Glomerular visceral epithelial cell (primary cell): ENCODE measurements at regions not wholly inside any gene's neighbourhood (a gene's known extent, or its start where the extent isn't known, plus 50 kb on each side); places are given as distances from the start of the nearest gene placed in this dataset.
"Not testable (repeated sequence)": the region's sequence is repeated elsewhere in the genome, so short reads cannot be mapped to it uniquely, and the experiment has no call there.

Source experiments
- DNase-seq: peaks from one replicate; pipeline ENCODE4 v3.0.0-alpha.2; 2016; ENCODE audit errors: extremely low spot score

DNA sequence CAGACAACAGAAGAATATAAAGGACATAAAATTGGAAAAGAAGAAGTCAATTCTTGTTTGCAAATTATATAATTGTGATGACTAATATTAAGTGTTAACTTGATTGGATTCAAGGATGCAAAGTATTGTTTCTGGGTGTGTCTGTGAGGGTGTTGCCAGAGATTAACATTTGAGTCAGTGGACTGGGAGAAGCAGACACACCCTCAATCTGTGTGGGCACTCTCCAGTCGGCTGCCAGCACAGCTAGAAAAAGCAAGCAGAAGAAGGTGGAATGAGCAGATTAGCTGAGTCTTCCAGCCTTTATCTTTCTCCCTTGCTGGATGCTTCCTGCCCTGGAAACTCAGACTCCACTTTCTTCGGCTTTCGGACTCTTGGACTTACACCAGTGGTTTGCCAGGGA, 51.7 kb downstream of the UBE2NL start:
- DNase-seq: no peak

DNA sequence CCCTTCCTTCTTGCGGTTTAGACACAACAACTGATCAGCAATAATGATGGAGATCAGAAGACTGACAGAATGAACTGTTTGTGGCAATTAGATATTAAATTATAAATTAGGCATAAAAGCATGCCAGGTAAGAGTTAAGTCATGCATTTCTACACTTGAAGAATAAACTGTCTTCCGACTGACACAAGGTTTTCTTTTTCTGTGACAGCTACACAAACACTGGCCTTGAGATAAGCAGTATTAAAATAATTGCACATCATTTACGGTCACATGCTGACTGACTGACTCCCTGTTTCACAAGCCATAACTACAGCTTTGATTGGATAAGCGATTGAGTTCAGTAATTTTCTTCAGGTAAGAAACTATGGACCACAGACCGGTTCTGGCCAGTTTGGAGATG, 56.2 kb downstream of the UBE2NL start:
- DNase-seq: no peak

DNA sequence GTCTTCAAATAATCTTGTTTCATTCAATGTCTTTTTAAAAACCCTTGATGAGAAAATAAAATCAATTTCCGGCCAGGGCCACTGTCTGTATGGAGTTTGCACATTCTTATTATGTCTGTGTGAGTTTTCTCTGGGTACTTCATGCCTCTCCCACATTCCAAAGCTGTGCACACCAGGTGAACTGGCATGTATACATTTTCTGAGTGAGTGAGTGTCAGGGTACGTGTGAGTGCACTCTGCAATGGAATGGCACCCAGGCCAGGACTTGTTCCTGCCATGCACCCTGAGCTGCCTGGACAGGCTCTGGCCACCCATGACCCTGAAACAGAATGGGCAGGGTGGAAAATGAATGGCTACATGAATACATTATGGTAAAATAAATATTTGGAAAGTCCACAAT, 61.3 kb downstream of the UBE2NL start:
- no peak for DNase-seq

DNA sequence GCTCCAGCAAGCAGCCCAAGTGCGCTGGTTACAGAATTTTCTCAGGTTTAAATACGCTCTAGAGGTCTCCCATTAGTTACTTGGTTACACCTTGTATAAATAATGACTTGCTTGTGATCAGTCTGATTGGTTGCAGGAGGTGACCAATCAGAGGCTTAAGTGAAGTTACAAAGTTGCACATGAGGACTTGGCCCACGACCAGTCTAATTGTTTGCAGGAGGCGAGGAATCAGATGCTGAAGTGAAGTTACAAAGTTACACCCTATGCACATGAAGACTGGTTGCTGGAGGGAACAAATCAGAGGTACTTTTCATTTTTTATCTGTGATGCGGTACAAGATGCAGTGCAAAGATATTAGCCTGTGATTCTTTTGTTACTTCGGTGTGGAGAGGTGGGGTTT, 80.7 kb downstream of the UBE2NL start:
- DNase-seq: no peak

DNA sequence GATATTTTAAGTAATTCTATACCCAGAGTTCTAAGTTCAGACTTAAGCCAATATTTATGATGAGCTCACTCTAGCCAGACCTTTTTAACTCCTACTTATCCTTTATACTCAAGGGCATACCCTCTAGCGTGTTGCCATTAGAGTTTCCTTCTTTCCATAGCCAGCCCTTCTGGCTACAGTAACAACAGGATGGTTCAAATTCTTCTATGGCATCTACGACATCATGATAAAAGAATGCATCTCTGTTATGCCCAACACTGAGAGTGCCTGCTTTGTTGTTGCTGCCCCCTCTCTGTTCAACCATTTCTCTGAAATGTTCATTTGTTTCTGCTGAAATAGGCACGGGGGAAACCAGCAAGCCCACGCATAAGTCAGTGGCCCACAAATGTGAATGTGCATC, 104.5 kb downstream of the UBE2NL start:
- peak; percentile 23 for DNase-seq

DNA sequence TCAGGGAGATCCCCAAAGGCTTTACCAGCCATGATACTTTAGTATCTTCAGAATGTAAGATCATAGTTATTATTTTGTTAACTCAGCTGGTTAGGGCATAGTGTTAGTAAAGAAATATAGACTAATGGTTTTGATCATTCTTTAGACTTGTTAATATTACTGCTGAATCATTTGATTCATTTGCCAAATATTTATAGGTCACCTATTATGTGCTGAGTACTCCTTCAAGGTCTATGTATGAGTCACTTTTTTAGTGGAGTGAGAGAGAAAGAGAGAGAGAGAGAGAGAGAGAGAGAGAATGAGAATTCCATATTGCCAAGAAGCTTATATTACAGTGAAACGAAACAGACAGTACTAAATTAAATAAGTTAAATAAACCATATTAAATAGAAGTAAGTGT, 110.3 kb downstream of the UBE2NL start:
- DNase-seq: peak; percentile 47

DNA sequence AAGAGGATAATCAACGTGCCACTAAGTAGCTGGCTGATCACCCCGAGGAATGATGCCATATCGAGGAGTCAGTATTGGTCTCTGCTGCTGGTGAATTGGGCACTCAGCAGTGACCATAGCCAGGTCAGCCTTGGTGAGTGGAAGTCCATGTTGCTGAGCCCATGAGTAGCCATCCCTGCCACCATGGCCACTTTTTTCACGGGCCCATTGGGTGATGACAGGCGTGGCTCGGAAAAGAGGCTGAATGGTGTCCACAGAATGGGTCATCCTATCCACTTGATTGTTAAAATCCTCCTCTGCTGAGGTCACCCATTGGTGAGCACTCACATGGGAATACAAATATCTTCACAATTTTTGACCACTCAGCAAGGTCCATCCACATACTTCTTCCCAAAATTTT, 114.4 kb downstream of the UBE2NL start:
- no peak for DNase-seq

DNA sequence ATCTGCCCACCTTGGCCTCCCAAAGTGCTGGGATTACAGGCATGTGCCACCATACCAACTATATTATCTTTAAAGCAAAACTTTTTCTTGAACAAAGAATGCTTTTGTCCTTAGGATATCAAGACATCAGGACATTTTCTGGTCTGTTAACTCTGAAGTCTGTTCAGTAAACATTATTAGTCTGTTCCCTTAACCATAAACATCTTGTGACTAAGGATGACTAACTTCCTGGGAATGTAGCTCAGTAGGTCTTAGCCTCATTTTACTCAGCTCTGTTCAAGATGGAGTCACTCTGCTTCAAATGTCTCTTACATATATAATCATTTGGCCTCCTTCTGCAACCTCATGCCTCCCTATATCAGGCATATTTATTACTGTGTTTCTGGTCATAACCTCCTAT, 122.9 kb downstream of the UBE2NL start:
- peak; percentile 53 for DNase-seq

DNA sequence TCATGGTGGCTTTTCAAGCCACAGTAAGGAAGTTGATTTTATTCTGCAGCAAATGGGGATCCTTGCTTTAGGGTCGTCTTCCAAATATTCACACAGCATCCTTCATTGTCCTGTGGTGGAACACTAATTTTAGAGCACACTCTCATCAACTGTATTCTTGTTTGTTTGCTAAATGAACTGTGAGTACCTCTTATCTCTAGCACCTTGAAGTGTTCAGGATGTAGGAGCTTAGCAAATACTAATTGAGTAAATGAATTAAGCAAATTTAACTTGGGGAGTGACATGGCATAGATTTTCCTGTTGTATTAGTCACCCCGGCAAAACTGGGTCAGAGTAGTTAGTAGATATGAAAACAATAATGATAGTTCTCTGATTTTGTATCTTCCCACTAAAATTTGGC, 156.9 kb downstream of the UBE2NL start:
- DNase-seq: no peak

DNA sequence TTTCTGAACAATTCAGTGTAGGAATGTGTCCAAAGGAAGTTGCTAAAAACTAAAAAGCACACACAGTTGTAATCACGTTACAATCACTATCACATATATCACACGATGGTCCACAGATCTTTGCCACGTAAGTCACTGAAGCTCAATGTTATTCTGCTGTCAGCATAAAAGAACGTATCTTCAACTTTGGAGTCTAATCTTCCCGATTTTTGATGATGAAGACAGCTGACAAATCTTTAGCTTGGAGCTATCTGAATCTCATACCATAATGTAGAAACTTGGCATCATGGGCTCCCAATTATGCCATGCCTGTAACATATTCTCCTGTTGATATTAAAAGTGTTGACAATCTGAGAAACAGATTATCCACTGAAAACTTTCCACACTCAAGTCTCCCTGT, 158.4 kb downstream of the UBE2NL start:
- DNase-seq: no peak

DNA sequence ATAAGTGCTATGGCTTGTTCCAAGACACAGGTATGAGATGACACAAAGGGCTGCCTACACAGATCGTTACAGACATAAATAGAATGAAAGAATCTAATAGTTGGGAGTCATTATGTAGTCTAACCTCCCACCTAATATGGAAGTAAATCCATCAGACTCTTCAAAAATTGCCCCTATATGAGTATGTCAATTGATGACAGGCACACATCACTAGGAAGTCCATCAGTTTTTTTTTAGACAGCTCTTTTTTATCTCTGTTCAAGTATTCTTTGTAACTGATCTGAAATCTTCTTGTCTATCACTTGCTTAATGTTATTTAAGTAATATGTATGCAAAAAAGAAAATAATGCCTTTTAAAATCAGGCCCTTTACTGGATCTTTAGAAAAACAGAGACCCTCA, 191.6 kb downstream of the UBE2NL start:
- DNase-seq: no peak

DNA sequence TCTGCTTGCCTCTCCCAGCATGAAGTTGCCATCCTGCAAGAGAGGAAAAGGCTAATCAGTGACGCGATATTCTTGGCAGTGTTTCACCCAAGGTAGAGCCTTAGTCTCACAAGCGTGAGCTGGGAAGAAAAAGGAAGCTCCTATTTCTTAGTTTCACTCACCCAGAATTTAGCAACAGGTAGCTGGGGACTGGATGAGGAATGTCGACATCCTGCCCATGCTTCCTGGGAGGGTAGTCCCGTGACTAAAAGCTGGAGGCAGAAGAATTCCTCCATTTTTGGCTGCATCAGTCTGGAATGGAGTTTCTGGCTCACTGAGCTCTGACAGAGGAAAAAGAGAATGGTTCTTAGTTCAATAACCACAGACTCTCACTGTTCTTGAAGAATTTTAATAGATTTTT, 198.4 kb downstream of the UBE2NL start:
- DNase-seq: not testable (repeated sequence)

DNA sequence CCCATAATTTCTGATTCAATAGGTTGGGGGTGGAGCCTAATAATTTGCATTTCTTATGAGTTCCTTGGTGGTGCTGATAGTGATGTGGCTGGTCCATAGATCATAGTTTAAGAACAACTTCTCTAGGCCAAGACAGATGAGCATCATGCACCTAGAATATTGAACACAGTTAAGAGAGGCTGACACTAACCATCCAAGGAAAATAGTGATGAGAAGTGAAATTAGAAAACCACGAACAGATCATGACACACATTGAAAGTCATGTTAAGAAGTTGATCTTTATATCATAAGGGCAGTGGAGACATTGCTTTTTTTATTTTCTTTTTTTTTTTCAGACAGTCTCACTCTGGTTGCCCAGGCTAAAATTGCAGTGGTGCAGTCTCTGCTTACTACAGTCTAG, 205.8 kb downstream of the UBE2NL start:
- DNase-seq: not testable (repeated sequence)

DNA sequence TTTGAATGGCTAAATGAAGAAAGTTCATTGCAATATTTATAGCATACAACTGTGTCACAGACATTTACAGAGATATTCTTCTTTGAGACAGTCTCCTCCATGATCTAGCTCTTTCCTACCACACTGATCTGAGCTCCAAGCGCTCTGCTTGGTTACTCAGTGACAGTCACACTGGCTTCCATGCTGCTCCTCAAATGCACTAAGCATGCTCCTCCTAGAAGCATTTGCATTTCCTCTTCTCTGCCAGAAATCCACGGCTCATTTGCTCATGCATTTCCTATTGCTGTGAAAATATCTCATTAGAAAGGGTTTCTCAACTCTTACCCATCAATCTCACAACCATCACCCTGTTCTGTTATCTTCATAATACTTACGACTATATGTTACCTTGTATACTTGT, 208.2 kb downstream of the UBE2NL start:
- DNase-seq: not testable (repeated sequence)

DNA sequence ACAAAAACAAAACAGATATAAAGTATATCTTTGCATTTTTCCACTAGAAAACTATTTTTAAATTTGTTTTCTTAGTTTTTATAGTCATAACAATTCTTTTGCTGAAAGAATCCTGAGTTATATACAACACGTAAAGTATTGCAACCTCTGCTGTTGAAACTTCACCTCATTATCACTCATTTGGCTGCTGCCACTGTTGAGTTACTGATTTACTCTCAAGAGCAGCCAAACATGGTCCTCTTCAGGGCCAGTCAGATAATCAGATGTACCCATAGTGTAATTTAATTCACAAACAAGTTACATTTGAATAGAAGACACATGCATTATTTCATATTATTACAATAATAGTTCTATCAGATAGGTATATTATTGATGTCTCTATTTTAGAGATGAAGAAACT, 235.6 kb downstream of the UBE2NL start:
- DNase-seq: not testable (repeated sequence)

DNA sequence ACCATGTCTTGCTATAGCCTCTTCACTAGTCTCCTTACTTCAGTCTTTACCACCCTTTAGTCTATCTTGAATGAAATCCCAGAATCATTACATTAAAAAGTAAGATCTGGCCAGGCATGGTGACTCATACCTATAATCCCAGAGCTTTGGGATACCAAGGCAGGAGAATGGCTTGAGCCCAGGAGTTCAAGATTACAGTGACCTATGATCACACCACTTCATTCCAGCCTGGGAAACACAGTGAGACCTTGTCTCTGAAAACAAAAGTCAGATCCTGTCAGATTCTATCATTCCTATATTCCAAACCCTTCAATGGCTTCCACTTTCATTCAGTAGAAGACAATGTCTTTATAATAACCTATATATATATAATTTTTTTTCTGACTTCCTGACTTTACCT, 237.7 kb downstream of the UBE2NL start:
- not testable (repeated sequence) for DNase-seq

DNA sequence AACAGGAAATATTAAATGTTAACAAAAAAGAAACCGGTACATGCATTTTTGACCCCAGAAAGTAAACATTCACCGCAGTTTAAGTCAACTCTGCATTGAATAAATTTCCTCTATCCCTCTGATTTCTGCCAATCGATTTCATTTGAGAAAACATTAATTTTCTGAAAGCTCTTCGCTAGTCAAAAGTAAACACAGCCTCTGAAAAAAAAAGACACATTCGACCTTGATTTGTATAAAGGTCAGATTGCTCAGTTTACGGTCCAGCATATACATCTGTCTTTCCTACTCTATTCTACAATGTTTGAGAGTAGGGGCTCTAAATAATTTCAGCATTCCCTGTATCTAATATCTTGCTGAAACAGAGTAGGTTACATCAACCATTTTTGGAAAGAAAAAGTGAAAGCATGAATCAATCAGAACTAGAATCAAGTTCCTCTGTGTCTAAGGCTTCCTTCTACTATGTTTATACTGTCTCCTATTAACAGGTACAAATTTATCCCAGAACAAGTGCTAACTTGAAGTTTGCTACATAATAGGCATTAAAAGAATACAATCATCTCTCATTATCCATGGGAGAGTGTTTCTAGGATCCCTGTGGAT, 243.8 kb downstream of the UBE2NL start:
- DNase-seq: not testable (repeated sequence)

DNA sequence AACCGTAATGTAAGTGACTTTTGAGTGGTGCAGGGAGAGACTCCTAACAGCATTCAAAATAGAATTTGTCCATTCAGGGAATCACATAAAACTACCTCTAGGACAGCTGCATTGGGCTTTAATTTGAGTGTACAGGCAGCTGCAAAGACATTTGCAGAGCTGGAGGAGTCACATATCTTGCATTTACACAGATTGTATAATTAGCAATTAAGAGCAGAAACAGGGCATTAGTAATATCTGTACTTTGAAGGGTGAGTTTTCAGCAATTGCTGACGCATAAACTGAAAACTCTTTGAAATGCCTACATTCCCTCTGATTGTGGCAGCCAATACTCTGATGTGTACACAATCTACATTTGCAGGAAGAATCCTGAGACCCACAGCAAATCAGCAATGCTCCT, 245.6 kb downstream of the UBE2NL start:
- not testable (repeated sequence) for DNase-seq

DNA sequence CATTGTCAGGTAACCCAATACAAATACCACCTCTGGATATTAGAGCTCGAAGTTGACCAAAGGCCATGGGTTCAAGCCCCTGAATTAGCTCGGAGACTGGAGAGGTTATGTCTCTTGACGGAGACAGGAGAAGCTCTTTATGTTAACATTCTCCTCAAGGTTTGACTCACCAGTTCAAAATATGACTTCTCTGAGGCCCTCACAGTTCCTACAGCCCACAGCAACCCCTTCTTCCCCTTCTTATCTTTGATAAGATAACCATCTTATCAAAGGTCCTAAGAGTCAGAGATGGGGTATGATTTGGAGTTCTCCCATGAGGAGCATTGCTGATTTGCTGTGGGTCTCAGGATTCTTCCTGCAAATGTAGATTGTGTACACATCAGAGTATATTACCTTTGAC, 246.6 kb downstream of the UBE2NL start:
- DNase-seq: not testable (repeated sequence)

DNA sequence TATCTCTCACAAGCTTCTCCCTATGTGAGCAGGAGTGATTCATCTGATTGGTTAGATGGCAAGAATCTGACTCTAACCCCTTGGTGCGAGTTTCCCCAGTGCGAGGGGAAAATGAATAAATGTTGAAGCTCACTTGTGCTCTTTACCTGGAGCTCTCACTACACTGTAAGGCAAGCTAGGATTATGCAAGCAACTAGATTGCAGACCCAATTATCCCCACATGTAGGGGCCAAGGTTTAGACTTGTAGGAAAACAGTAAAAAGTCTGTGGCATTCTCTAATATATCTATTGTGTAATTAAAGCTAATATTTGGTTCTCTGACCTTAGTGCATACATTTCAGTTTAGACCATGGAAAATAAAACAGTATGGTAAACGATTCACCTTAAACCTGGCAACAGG, 247.2 kb downstream of the UBE2NL start:
- DNase-seq: not testable (repeated sequence)

DNA sequence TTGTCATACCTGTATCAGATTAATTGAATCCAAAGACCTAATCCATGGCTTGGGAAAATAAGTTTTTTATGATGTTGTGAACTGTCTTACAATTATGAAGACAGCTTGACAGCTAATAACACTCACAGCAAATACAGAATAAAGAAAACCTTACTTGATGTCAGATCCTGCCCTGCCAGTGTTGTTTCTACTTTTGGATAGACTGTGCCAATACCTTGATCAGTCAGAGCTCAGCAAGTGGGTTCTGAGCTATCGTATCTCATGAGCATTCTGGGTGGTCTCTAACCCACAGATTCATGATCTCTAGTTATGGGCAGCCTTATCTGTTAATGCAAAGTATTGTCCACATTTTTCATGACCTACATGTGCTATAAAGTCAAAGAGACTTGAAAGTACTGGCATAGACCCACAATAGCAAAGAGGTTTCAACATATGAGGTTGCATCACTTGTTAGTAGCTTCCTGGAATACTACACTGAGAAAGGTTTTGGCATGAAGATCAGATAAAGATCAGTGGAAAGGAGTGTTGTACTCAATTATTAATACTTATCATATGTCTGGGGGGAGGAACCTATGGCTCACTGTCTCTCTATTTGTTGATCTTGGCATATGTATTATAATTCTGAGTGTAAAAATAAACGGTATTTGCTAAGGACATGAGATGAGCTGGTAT, 250.7 kb downstream of the UBE2NL start:
- not testable (repeated sequence) for DNase-seq

DNA sequence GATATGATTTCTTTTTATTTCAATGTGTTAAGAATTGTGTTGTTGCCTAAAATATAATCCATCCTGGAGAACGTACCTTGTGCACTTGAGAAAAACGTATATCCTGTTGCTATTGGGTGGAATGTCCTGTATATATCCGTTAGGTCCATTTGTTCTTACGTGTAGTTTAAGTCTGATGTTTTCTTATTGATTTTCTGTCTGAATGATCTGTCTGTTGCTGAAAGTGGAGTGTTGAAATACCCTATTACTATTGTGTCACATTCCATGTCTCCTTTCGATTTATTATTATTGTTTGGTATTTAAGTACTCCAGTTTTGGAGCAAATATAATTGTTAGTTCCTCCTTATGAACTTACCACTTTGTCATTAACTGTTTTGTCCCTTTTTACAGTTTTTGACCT, 270.6 kb downstream of the UBE2NL start:
- not testable (repeated sequence) for DNase-seq

DNA sequence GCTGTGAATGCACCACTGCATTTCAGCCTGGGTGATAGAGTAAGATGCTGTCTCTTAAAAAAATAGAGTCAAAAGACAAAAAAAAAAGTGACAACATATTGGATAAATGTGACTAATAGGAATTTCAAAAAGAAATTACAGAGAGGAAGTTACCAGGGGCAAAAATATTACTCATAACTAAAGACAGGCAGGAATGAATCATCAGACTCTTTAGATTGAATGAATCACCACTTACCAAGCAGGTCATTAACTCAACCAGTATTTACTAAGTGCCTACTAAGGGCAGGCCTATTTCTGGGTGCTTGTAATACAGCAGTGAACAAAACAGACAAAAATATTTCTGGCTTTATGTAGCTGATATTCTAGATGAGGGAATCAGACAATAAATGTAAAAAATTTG, 301.3 kb downstream of the UBE2NL start:
- not testable (repeated sequence) for DNase-seq

DNA sequence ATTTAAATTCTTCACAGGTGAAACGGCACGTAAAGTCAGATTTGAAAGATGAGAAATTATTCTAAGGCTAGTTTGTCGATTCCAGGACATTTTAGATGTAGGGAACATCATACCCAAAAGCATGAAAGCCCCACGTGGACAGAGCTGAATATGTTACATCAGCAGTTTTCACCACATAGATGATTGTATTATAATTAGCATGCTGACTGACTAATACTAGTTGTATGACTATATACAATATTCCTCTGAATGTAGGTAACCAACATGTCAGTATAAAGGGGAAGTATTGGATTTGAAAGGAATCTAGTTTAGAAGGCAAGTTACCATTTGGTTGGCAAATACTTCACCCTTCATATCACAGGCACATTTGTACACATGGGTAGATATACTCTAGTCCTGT, 304.6 kb downstream of the UBE2NL start:
- not testable (repeated sequence) for DNase-seq
